ENCODE measurements at regions not wholly inside any gene's neighbourhood (a gene's known extent, or its start where the extent isn't known, plus 50 kb on each side); places are given as distances from the start of the nearest gene placed in this dataset.

DNA sequence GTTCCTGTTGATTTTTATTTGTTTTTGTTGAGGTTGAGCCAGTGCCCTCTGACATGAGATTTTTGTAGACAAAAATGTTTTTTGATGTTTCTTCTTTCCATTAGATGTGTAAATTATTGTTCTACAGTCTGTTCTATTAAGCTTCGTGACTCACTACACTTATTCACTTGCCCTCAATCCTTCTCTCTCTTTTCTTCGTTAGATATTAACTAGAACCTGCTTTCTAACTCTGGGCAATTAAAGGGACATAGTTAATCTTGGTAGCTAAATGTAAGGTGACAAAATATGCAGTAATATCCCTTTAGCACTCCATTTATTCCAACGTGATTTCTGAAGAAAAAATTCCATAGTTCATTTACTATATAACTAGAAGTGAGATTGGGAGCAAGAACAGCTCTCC lies 333.9 kb downstream of the PDHA2 start:
- H3K9me3 ChIP-seq, result no peaks in the 10 kb centered on the region
- no peaks in the 10 kb centered on the region for H3K27me3 ChIP-seq
- H3K36me3 ChIP-seq, result no peaks in the 10 kb centered on the region
- no peaks in the 10 kb centered on the region for H3K4me1 ChIP-seq
- WGBS, result 76% methylated on average over 3 of the region's 3 CpGs
- no peak for DNase-seq (ENCODE audit: low spot score in 2 of 2)
- no peak overlapping the region for H3K27ac ChIP-seq
- no peak overlapping the region for H3K4me3 ChIP-seq
- TF ChIP-seq EP300 (IDR thresholded peaks at IDR 0.05), result no peak
- TF ChIP-seq, protein P1, sequence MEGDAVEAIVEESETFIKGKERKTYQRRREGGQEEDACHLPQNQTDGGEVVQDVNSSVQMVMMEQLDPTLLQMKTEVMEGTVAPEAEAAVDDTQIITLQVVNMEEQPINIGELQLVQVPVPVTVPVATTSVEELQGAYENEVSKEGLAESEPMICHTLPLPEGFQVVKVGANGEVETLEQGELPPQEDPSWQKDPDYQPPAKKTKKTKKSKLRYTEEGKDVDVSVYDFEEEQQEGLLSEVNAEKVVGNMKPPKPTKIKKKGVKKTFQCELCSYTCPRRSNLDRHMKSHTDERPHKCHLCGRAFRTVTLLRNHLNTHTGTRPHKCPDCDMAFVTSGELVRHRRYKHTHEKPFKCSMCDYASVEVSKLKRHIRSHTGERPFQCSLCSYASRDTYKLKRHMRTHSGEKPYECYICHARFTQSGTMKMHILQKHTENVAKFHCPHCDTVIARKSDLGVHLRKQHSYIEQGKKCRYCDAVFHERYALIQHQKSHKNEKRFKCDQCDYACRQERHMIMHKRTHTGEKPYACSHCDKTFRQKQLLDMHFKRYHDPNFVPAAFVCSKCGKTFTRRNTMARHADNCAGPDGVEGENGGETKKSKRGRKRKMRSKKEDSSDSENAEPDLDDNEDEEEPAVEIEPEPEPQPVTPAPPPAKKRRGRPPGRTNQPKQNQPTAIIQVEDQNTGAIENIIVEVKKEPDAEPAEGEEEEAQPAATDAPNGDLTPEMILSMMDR (IDR thresholded peaks at IDR 0.05), result no peak
- TF ChIP-seq POLR2AphosphoS5 (IDR thresholded peaks at IDR 0.05), result no peak

DNA sequence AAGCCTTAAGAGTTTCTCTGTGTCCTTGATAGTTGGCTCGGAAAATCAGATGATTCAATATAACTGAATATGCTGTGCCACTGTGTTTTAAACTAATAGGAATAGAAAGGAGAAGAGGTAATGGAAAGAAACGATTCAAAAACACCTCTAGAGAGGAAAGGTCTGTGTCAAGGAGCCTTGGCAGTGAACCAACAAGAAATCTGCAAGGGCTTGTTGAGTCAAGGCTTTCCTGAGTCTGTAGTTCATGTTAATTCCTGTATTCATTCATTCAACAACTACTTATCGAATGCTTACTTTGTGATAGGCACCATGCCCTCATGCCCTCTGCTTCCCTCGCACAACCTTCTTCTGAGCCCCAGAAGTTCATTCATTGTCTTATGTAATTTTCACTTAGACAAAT lies 336.0 kb downstream of the PDHA2 start:
- Histone ChIP-seq H3K9me3 (no peaks in the 10 kb centered on the region), H3K27ac (no peak overlapping the region), H3K36me3 (no peaks in the 10 kb centered on the region), H3K4me1 (no peaks in the 10 kb centered on the region), H3K4me3 (no peak overlapping the region), H3K27me3 (no peaks in the 10 kb centered on the region)
- WGBS, result 42% methylated on average over 4 of the region's 4 CpGs
- no peak for TF ChIP-seq POLR2AphosphoS5 (IDR thresholded peaks at IDR 0.05)
- no peak for TF ChIP-seq POLR2A (IDR thresholded peaks at IDR 0.05)
- TF ChIP-seq EP300 (IDR thresholded peaks at IDR 0.05), result no peak
- TF ChIP-seq, protein P1 (IDR thresholded peaks at IDR 0.05), result no peak
- DNase-seq (ENCODE audit: low spot score in 2 of 2), result no peak

DNA sequence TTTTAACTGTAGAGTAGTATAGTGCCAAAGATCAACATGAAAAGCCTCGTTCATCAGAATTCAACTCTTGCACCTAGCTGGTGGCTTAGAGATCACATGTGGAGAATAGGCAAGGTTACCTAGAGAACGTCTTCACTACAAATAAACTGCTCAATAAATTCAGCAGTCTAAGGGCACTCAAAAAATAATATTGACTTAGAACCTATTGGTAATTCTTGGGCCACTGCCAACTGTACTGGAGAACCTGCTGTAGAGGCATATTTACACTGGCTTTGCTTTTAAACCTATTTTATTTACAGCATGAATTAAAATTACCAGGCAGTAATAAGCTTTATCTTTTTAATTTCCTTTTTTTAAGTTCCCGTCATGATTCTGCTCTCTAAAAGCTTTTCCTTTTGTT lies 343.7 kb downstream of the PDHA2 start:
- H3K4me3 ChIP-seq, result no peak overlapping the region
- no peak overlapping the region for H3K27ac ChIP-seq
- 75% methylated on average over 3 of the region's 3 CpGs for WGBS
- no peaks in the 10 kb centered on the region for H3K4me1 ChIP-seq
- no peak for TF ChIP-seq EP300 (IDR thresholded peaks at IDR 0.05)
- TF ChIP-seq POLR2A (IDR thresholded peaks at IDR 0.05), result no peak
- H3K36me3 ChIP-seq, result no peaks in the 10 kb centered on the region
- peaks cover 6% of the 10 kb centered on the region for H3K9me3 ChIP-seq
- DNase-seq (ENCODE audit: low spot score in 2 of 2), result no peak
- no peaks in the 10 kb centered on the region for H3K27me3 ChIP-seq

DNA sequence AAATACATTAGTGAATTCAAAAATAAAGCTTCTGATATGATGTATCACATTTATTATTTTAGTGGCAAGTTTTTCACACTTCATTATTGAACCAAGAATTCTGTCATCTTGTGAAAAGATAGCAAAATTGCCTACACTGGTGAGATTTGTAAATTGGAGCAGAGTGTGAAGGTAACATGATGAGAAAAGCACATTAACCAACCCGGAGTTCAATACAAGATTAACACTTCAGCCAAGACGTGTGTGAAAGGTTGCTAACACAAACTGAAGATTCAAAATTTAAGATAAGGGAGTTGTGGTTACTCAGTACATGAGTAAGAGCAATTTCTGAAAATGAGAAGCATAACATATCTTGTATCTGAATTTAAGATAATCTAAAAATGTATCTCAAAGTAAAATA lies 346.7 kb downstream of the PDHA2 start:
- Histone ChIP-seq H3K9me3 (peaks cover 6% of the 10 kb centered on the region), H3K36me3 (no peaks in the 10 kb centered on the region), H3K4me1 (no peaks in the 10 kb centered on the region), H3K27me3 (no peaks in the 10 kb centered on the region), H3K4me3 (no peak overlapping the region), H3K27ac (no peak overlapping the region)
- TF ChIP-seq POLR2AphosphoS5 (IDR thresholded peaks at IDR 0.05), result no peak
- no peak for TF ChIP-seq EP300 (IDR thresholded peaks at IDR 0.05)
- TF ChIP-seq, protein P1 (IDR thresholded peaks at IDR 0.05), result no peak
- no peak for TF ChIP-seq POLR2A (IDR thresholded peaks at IDR 0.05)
- WGBS, result 62% methylated on average over 2 of the region's 2 CpGs
- DNase-seq (ENCODE audit: low spot score in 2 of 2), result no peak

DNA sequence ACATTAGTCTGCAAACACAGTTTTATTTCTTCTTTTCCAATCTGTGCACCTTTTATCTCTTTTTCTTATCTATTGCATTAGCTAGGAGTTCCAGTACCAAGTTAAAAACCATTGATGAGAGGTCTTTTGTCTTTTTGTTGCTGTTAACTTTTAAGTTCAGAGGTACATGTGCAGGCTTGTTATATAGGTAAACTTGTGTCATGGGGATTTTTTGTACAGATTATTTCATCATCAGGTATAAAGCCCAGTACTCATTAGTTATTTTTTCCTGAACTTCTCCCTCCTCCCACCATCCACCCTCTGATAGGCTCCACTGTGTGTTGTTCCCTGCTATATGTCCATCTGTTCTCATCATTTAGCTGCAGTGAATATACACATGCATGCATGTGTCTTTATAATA lies 349.9 kb downstream of the PDHA2 start:
- TF ChIP-seq, protein P1 (IDR thresholded peaks at IDR 0.05), result no peak
- TF ChIP-seq POLR2A (IDR thresholded peaks at IDR 0.05) (no peak), POLR2AphosphoS5 (IDR thresholded peaks at IDR 0.05) (no peak), EP300 (IDR thresholded peaks at IDR 0.05) (no peak)
- Histone ChIP-seq H3K27me3 (no peaks in the 10 kb centered on the region), H3K27ac (no peak overlapping the region), H3K4me3 (no peak overlapping the region), H3K9me3 (peaks cover 3% of the 10 kb centered on the region), H3K4me1 (no peaks in the 10 kb centered on the region), H3K36me3 (no peaks in the 10 kb centered on the region)
- DNase-seq (ENCODE audit: low spot score in 2 of 2), result no peak

DNA sequence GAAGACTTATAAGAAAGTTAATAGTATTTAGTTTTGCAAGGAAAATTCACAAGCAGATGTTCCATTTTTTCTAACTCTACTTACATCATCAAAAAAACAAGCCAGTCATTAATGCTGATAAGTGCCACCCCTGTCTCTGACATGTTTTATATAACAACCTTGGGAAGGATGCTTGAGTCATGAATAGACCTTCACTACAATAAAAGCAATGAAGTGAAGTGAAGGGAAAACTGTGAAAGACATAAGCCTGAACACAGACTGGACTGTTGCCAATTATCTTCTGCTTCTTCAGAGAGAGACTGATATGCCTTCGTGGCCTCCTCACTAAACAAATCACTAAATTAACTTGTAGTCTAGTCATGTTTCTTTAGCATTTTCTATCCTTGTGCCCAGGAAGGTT lies 353.2 kb downstream of the PDHA2 start:
- no peak for DNase-seq (ENCODE audit: low spot score in 2 of 2)
- Histone ChIP-seq H3K27me3 (no peaks in the 10 kb centered on the region), H3K4me3 (no peak overlapping the region), H3K4me1 (no peaks in the 10 kb centered on the region), H3K9me3 (no peaks in the 10 kb centered on the region), H3K36me3 (no peaks in the 10 kb centered on the region), H3K27ac (no peak overlapping the region)
- TF ChIP-seq EP300 (IDR thresholded peaks at IDR 0.05) (no peak), POLR2A (IDR thresholded peaks at IDR 0.05) (no peak)
- TF ChIP-seq, protein P1 (IDR thresholded peaks at IDR 0.05), result no peak
- WGBS, result 61% methylated on average over 1 of the region's 1 CpG

Data from suprapubic skin (tissue), 4 donors.